ENCODE measurements at regions not wholly inside any gene's neighbourhood (a gene's known extent, or its start where the extent isn't known, plus 50 kb on each side); places are given as distances from the start of the nearest gene placed in this dataset.

DNA sequence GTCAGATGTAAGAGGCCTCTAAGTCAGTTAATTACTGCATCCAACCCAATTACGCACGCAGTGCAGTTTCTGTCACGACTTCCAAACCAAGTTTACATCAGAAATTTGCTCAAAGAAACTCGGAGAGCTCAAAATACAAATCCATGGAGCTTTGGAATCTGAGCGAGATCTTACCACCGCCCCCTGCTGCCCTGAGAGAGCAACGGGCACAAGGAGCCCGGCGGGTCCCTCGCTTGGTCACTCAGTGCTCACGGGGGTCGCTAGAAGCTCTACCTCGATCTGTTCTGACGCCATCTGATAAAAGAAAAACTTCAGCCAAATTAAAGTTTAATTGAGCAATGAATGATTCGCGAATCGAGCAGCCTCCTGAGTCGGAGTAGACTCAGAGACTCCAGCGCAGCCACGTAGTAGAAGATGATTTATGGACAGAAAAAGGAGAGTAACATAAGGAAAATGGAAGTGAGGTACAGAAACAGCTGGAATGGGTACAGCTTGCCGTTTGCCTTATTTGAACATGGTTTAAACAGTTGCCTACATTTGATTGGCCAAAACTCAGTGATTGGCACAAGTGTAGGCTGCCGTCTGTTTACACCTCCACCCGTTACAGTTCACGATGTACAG lies 232.7 kb upstream of the ATP10A start:
- no peak for TF ChIP-seq EZH2phosphoT487 (IDR thresholded peaks at IDR 0.05; ENCODE audit: low read depth, severe bottlenecking, unreplicated experiment)
- TF ChIP-seq, protein P1, sequence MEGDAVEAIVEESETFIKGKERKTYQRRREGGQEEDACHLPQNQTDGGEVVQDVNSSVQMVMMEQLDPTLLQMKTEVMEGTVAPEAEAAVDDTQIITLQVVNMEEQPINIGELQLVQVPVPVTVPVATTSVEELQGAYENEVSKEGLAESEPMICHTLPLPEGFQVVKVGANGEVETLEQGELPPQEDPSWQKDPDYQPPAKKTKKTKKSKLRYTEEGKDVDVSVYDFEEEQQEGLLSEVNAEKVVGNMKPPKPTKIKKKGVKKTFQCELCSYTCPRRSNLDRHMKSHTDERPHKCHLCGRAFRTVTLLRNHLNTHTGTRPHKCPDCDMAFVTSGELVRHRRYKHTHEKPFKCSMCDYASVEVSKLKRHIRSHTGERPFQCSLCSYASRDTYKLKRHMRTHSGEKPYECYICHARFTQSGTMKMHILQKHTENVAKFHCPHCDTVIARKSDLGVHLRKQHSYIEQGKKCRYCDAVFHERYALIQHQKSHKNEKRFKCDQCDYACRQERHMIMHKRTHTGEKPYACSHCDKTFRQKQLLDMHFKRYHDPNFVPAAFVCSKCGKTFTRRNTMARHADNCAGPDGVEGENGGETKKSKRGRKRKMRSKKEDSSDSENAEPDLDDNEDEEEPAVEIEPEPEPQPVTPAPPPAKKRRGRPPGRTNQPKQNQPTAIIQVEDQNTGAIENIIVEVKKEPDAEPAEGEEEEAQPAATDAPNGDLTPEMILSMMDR (IDR thresholded peaks at IDR 0.05; ENCODE audit: poor library complexity), result peak; percentile 23

Data from hepatocyte (in vitro differentiated cells).